Neutrophil (primary cell): ENCODE measurements at regions not wholly inside any gene's neighbourhood (a gene's known extent, or its start where the extent isn't known, plus 50 kb on each side); places are given as distances from the start of the nearest gene placed in this dataset.
"Not testable (repeated sequence)": the region's sequence is repeated elsewhere in the genome, so short reads cannot be mapped to it uniquely, and the experiment has no call there.

Experiments
- H3K27ac ChIP-seq: fragments of 200-600 bp; sonication (generic); 2 replicates; pipeline ENCODE4 v1.5.1; 2016; ENCODE audit warnings: mild to moderate bottlenecking, moderate library complexity
- H3K27me3 ChIP-seq: fragments of 200-600 bp; sonication (generic); 2 replicates; pipeline ENCODE4 v1.6.0; 2016; ENCODE audit warnings: mild to moderate bottlenecking
- H3K36me3 ChIP-seq: fragments of 200-600 bp; sonication (generic); 2 replicates; pipeline ENCODE4 v1.5.1; 2017
- H3K4me1 ChIP-seq, 2 experiments: fragments of 200-600 bp in 1 of 2; sonication (generic) in 1 of 2; 1 replicate in 1 of 2; 2 replicates in 1 of 2; pipeline versions ENCODE4 v1.5.1 to v1.6.1; 2013 to 2016; ENCODE audit warnings: low read depth in 1 of 2, low read length in 1 of 2, mild to moderate bottlenecking in 1 of 2, moderate library complexity in 1 of 2; ENCODE audit not compliant: control insufficient read depth in 1 of 2, insufficient read depth in 1 of 2
- H3K4me3 ChIP-seq, 2 experiments: fragments of 200-600 bp in 1 of 2; sonication (generic) in 1 of 2; 1 replicate in 1 of 2; 2 replicates in 1 of 2; pipeline ENCODE4 v1.5.1; 2013 to 2016; ENCODE audit warnings: low read depth in 1 of 2, low read length in 1 of 2, mild to moderate bottlenecking in 1 of 2, moderate library complexity in 1 of 2
- H3K9me3 ChIP-seq: fragments of 200-600 bp; sonication (generic); 2 replicates; pipeline ENCODE4 v1.5.1; 2016
- TF ChIP-seq, protein P1 (sequence below): fragments of 200-600 bp; sonication (generic); IDR thresholded peaks from 2 replicates; pipeline ENCODE4 v1.5.1; 2016; ENCODE audit warnings: antibody characterized with exemption

DNA sequence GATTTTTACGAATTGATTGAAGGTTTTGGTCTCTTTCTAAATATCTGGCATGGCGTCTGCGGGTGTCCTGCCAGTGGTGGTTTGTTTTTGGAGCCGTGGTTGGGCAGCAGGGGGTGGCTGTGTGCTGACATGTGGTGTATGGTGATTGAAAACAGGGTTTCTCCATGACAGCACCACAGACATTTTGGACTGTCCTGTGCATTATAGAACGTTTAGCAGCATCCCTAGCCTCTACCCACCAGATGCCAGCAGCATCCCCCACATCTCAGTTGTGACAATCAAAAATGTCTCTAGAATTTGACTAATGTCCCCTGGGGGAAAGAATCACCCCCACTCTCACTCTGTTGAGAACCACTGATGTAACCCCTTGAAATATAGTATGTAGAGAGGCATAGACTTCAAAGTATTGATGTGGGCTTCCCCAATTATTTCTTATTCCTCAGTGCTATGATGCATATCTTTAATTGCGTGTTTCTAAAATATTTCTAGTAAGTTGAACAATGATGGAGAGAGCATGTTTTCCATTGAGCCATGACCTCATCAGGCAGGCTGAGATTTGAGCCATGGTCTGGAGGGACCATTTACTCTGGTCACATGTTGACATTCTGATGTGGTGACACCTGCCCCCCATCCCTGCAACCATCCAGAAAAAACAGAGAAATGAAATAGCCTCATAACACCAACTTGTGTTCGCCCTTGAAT, 77.4 kb upstream of the MID1 start:
- Histone ChIP-seq H3K4me1 (no peaks in the 10 kb centered on the region), H3K9me3 (no peaks in the 10 kb centered on the region), H3K27me3 (no peaks in the 10 kb centered on the region), H3K36me3 (no peaks in the 10 kb centered on the region), H3K4me3 (no peak overlapping the region), H3K27ac (no peak overlapping the region)
- TF ChIP-seq, protein P1, sequence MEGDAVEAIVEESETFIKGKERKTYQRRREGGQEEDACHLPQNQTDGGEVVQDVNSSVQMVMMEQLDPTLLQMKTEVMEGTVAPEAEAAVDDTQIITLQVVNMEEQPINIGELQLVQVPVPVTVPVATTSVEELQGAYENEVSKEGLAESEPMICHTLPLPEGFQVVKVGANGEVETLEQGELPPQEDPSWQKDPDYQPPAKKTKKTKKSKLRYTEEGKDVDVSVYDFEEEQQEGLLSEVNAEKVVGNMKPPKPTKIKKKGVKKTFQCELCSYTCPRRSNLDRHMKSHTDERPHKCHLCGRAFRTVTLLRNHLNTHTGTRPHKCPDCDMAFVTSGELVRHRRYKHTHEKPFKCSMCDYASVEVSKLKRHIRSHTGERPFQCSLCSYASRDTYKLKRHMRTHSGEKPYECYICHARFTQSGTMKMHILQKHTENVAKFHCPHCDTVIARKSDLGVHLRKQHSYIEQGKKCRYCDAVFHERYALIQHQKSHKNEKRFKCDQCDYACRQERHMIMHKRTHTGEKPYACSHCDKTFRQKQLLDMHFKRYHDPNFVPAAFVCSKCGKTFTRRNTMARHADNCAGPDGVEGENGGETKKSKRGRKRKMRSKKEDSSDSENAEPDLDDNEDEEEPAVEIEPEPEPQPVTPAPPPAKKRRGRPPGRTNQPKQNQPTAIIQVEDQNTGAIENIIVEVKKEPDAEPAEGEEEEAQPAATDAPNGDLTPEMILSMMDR, result no peak

DNA sequence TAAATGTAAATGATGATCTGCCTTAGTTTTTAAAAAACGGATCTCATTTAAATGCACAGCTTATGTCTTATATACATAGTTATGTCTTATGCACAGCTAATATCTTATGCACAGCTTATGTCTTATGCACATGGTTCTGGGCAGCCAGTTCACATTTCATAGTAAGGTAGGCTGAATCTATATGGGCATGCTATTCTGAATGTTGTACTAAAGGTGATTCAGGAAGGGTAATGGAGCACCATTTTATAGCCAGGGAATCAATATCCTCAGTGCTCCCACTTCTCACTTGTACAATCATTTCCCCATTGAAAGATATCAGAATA, 77.9 kb upstream of the MID1 start:
- Histone ChIP-seq H3K9me3 (no peaks in the 10 kb centered on the region), H3K4me3 (no peak overlapping the region), H3K27me3 (no peaks in the 10 kb centered on the region), H3K4me1 (no peaks in the 10 kb centered on the region), H3K36me3 (no peaks in the 10 kb centered on the region), H3K27ac (no peak overlapping the region)
- TF ChIP-seq, protein P1, result no peak

DNA sequence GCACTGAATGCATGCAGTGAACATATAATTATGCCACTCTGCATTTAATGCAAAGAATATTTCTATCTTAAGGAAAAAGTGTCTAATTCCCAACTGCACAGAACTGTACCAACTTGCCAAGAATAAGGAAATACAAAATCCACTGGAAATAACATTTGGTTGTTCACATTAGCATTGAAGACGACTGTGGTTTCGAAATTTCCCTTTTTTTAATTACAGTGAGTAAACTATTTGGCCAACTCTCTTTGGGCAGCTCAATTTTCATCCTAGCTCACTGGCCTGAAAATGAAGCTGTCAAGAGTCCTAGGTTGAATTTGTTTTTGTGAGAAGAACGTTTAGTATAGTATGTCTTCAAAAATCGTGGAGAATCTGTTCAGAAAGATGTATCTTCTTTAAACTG, 81.6 kb upstream of the MID1 start:
- Histone ChIP-seq H3K4me1 (no peaks in the 10 kb centered on the region), H3K9me3 (no peaks in the 10 kb centered on the region)

DNA sequence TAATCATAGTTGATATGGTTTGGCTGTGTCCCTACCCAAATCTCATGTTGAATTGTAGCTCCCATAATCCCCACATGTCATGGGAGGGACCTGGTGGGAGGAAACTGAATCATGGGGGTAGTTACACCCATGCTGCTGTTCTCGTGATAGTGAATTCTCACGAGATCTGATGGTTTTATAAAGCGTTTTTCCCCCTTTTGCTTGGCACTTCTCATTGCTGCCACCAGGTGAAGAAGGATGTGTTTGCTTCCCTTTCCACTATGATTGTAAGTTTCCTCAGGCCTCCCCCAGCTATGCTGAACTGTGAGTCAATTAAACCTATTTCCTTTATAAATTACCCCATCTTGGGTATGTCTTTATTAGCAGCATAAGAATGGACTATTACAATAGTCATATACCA, 86.0 kb upstream of the MID1 start:
- H3K36me3 ChIP-seq, H3K27ac ChIP-seq, H3K27me3 ChIP-seq, H3K4me1 ChIP-seq, H3K4me3 ChIP-seq, H3K9me3 ChIP-seq: not testable (repeated sequence)

More for the DNA sequence above, 81.6 kb upstream of the MID1 start:
- Histone ChIP-seq H3K36me3 (no peaks in the 10 kb centered on the region), H3K27ac (no peak overlapping the region), H3K27me3 (no peaks in the 10 kb centered on the region), H3K4me3 (no peak overlapping the region)
- TF ChIP-seq, protein P1, result no peak

DNA sequence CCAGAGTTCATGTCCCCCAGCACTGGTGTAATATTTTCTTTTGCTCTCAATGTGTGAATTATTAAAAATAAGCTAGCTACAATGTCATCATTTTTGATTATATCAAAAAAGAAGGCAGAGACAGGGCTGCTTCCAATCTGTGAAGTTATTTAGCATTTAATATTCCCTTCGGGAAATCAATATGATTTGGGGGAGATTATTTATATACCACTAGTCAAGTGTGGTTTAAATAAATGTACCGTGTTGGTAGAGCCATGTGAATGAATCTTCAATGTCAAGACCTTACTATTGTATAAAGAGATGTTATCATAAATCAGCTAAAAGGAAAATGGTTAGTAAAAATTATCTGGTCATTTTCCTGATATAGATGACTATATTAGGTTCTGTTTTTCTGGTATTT, 87.4 kb upstream of the MID1 start:
- no peaks in the 10 kb centered on the region for H3K4me1 ChIP-seq
- no peak overlapping the region for H3K27ac ChIP-seq
- TF ChIP-seq, protein P1, result no peak
- no peak overlapping the region for H3K4me3 ChIP-seq
- H3K27me3 ChIP-seq, result no peaks in the 10 kb centered on the region
- no peaks in the 10 kb centered on the region for H3K9me3 ChIP-seq
- H3K36me3 ChIP-seq, result no peaks in the 10 kb centered on the region

DNA sequence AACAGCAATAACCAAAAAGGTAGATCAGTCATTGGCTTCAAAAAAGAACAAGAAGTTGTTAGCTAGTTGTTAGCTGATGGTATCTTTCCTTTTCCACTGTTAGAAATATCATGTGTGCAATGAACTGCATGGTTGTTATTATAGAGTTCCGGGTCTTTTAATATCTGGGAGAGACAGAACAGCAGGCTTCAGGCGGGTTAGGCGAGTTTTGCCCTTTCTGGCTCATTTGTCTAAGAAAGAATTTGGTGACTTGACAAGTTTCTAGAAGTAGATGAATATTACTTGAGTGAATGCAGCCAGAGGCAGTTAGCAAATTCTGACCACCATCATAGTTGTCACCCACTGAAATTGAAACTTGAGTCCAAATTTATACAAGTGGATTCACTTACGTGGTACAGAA, 88.9 kb upstream of the MID1 start:
- H3K9me3 ChIP-seq, result no peaks in the 10 kb centered on the region
- no peak overlapping the region for H3K27ac ChIP-seq
- H3K27me3 ChIP-seq, result no peaks in the 10 kb centered on the region
- TF ChIP-seq, protein P1, result no peak
- no peaks in the 10 kb centered on the region for H3K36me3 ChIP-seq
- no peak overlapping the region for H3K4me3 ChIP-seq
- no peaks in the 10 kb centered on the region for H3K4me1 ChIP-seq
